RWPE2 (cell line): ENCODE measurements at regions not wholly inside any gene's neighbourhood (a gene's known extent, or its start where the extent isn't known, plus 50 kb on each side); places are given as distances from the start of the nearest gene placed in this dataset.

Source experiments
- ATAC-seq: fragments of 200-7000 bp; cut with Tn5 transposase; 3 replicates; pipeline ENCODE4 v1.9.1; 2021; ENCODE audit warnings: low read depth
- DNase-seq: peaks from one replicate; pipeline ENCODE4 v3.0.0-alpha.2; 2020; ENCODE audit warnings: low spot score
- H3K27ac ChIP-seq: fragments of 450-650 bp; 2 replicates; pipeline ENCODE4 v1.5.1; 2017; ENCODE audit warnings: mild to moderate bottlenecking; ENCODE audit not compliant: poor library complexity, severe bottlenecking
- H3K27me3 ChIP-seq: fragments of 250-450 bp; sonication (Bioruptor Pico); 2 replicates; pipeline ENCODE4 v1.5.1; 2021; ENCODE audit warnings: mild to moderate bottlenecking, moderate library complexity; ENCODE audit not compliant: insufficient read depth, poor library complexity, severe bottlenecking
- H3K36me3 ChIP-seq: fragments of 250-450 bp; sonication (Bioruptor Pico); 2 replicates; pipeline ENCODE4 v1.5.1; 2020; ENCODE audit warnings: low read depth, mild to moderate bottlenecking, moderate library complexity
- H3K4me1 ChIP-seq: fragments of 250-450 bp; sonication (Bioruptor Pico); 2 replicates; pipeline ENCODE4 v1.5.1; 2021; ENCODE audit warnings: mild to moderate bottlenecking, moderate library complexity; ENCODE audit not compliant: insufficient read depth, poor library complexity, severe bottlenecking
- H3K4me3 ChIP-seq: fragments of 250-450 bp; sonication (Bioruptor Pico); 2 replicates; pipeline ENCODE4 v1.5.1; 2021; ENCODE audit warnings: mild to moderate bottlenecking, moderate library complexity; ENCODE audit not compliant: severe bottlenecking
- H3K9me3 ChIP-seq: fragments of 250-450 bp; sonication (Bioruptor Pico); 2 replicates; pipeline ENCODE4 v1.5.1; 2021; ENCODE audit warnings: mild to moderate bottlenecking, moderate library complexity; ENCODE audit not compliant: severe bottlenecking
- TF ChIP-seq, protein P1 (sequence below): fragments of 450-650 bp; IDR thresholded peaks from one replicate; pipeline ENCODE4 v1.5.1; 2017; ENCODE audit warnings: mild to moderate bottlenecking, moderate library complexity; ENCODE audit not compliant: poor library complexity, severe bottlenecking

- Histone ChIP-seq H3K4me3 (no peak overlapping the region), H3K9me3 (no peaks in the 10 kb centered on the region), H3K4me1 (no peaks in the 10 kb centered on the region), H3K27me3 (no peaks in the 10 kb centered on the region), H3K36me3 (no peaks in the 10 kb centered on the region), H3K27ac (no peak overlapping the region)
- DNase-seq, result no peak
- ATAC-seq, result no peak
- TF ChIP-seq, protein P1, sequence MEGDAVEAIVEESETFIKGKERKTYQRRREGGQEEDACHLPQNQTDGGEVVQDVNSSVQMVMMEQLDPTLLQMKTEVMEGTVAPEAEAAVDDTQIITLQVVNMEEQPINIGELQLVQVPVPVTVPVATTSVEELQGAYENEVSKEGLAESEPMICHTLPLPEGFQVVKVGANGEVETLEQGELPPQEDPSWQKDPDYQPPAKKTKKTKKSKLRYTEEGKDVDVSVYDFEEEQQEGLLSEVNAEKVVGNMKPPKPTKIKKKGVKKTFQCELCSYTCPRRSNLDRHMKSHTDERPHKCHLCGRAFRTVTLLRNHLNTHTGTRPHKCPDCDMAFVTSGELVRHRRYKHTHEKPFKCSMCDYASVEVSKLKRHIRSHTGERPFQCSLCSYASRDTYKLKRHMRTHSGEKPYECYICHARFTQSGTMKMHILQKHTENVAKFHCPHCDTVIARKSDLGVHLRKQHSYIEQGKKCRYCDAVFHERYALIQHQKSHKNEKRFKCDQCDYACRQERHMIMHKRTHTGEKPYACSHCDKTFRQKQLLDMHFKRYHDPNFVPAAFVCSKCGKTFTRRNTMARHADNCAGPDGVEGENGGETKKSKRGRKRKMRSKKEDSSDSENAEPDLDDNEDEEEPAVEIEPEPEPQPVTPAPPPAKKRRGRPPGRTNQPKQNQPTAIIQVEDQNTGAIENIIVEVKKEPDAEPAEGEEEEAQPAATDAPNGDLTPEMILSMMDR, result no peak
These were observed 242.1 kb upstream of the NUDT12 start for GRCh38 chr5:103804711-103805110.

- TF ChIP-seq, protein P1, result no peak
- Histone ChIP-seq H3K9me3 (no peaks in the 10 kb centered on the region), H3K36me3 (no peaks in the 10 kb centered on the region), H3K27me3 (no peaks in the 10 kb centered on the region), H3K4me1 (no peaks in the 10 kb centered on the region), H3K27ac (no peak overlapping the region), H3K4me3 (no peak overlapping the region)
- DNase-seq (no peak), ATAC-seq (no peak)
These were observed 239.1 kb upstream of the NUDT12 start for GRCh38 chr5:103801681-103802080.

DNA sequence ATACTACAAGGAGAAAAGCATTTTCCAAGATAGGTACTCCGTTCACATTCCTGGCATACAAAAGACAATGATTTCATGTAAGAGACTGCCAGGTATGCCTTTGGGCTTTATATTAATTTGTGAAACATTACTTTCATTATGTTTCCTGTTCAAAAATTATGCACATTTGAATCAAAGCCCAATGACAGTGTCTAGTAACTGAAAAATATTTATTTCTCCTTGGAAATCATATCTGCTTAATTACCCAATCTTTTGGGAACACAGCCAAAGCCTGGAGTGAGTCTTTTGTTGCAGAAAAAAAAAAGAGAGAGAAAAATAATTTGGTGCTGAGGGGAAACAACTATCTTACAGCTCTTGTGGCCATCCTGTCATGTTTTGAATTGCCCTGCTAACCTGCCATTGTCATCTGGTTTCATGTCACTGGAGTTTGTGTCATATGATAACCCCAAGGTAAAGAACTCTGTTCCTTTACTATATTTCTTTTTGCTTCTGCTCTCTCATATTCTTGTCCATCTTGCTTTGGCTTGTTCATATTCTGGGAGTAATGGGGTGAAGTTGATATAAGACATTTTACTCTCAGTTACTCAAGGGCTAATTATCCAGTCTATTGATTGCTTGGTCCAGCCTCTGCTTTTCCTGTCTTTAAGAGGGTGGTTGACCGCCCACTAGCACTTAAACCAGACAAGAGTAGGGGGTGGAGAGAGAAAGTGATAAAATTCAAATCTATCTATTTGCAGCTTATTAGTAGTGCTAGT is 238.3 kb upstream of the NUDT12 start:
- no peaks in the 10 kb centered on the region for H3K27me3 ChIP-seq
- no peak overlapping the region for H3K4me3 ChIP-seq
- no peak overlapping the region for H3K27ac ChIP-seq
- no peaks in the 10 kb centered on the region for H3K36me3 ChIP-seq
- no peaks in the 10 kb centered on the region for H3K9me3 ChIP-seq
- no peak for ATAC-seq
- DNase-seq, result no peak
- TF ChIP-seq, protein P1, result no peak
- H3K4me1 ChIP-seq, result no peaks in the 10 kb centered on the region

DNA sequence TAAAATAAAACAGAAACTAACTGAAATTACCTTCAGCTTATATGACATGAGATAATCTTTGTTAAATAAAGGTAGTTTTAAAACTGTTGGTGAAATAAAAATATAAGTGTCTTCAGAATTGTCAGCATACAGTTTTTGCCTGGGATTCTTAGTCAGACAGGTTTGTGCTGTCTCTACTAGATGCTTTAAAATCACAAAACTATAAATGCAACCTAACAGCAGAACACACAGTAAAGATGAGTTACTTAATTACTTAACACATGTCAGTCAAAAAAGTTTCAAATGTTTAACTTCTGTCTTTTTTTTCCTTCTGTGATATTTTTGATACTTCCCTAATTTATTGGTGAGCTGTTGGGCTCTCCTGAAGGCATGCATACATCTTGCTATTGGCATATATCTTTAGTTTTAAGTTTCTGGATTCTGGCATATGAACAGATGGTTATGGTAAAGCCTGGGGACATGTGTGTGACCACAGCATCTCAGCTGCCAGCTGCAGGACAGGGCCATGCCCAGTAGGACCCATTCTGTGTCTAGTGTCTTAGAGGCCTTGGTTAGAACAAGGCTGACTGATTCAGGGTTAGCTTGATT is 231.1 kb upstream of the NUDT12 start:
- no peak overlapping the region for H3K27ac ChIP-seq

More for the DNA sequence above, 231.1 kb upstream of the NUDT12 start:
- Histone ChIP-seq H3K4me3 (no peak overlapping the region), H3K4me1 (no peaks in the 10 kb centered on the region), H3K9me3 (peaks cover 8% of the 10 kb centered on the region), H3K36me3 (no peaks in the 10 kb centered on the region), H3K27me3 (no peaks in the 10 kb centered on the region)
- TF ChIP-seq, protein P1, result no peak
- DNase-seq, result no peak
- no peak for ATAC-seq
